Esophagus muscularis mucosa (tissue), 4 donors: ENCODE measurements at regions not wholly inside any gene's neighbourhood (a gene's known extent, or its start where the extent isn't known, plus 50 kb on each side); places are given as distances from the start of the nearest gene placed in this dataset.
"Not testable (repeated sequence)": the region's sequence is repeated elsewhere in the genome, so short reads cannot be mapped to it uniquely, and the experiment has no call there.

Experiments
- CTCF ChIP-seq, 3 experiments: fragments of 200-600 bp in 2 of 3; fragments of 450-650 bp in 1 of 3; sonication (generic) in 2 of 3; IDR thresholded peaks; one replicate each; pipeline ENCODE4 v1.5.1; 2017 to 2019; ENCODE audit warnings: antibody characterized with exemption in 3 of 3, mild to moderate bottlenecking in 2 of 3, moderate library complexity in 1 of 3
- EP300 ChIP-seq: sonication (generic); formaldehyde crosslinking; IDR thresholded peaks from one replicate; pipeline ENCODE4 v1.6.1; 2017; ENCODE audit warnings: antibody characterized with exemption
- POLR2A ChIP-seq: fragments of 450-650 bp; IDR thresholded peaks from one replicate; pipeline ENCODE4 v1.6.1; 2017; ENCODE audit warnings: antibody characterized with exemption, moderate library complexity, mild to moderate bottlenecking, low read depth

GRCh38 chr6:43998592-43999243, 128.5 kb downstream of the MRPL14 start:
- not testable (repeated sequence) for TF ChIP-seq CTCF (IDR thresholded peaks at IDR 0.05); POLR2A; EP300
